DND-41 (cell line): ENCODE measurements at regions not wholly inside any gene's neighbourhood (a gene's known extent, or its start where the extent isn't known, plus 50 kb on each side); places are given as distances from the start of the nearest gene placed in this dataset.

Source experiments
- ATAC-seq: fragments of 200-7000 bp; cut with Tn5 transposase; 3 replicates; pipeline ENCODE4 v1.9.1; 2021; ENCODE audit warnings: low read depth; ENCODE audit not compliant: insufficient read depth
- DNase-seq: peaks from one replicate; pipeline ENCODE4 v3.0.0-alpha.2; 2020
- H2AFZ ChIP-seq: 2 replicates; pipeline ENCODE4 v1.6.0; 2012; ENCODE audit warnings: low read depth, low read length
- H3K27ac ChIP-seq: 2 replicates; pipeline ENCODE4 v1.5.1; 2012; ENCODE audit warnings: low read length, inconsistent platforms
- H3K27me3 ChIP-seq: fragments of 200-600 bp; sonication (generic); 2 replicates; pipeline ENCODE4 v1.6.0; 2012; ENCODE audit warnings: low read length, mild to moderate bottlenecking, inconsistent platforms; ENCODE audit not compliant: insufficient read depth, poor library complexity
- H3K36me3 ChIP-seq: 2 replicates; pipeline ENCODE4 v1.5.1; 2012; ENCODE audit warnings: low read length, inconsistent platforms; ENCODE audit not compliant: insufficient read depth
- H3K4me1 ChIP-seq: 2 replicates; pipeline ENCODE4 v1.5.1; 2012; ENCODE audit warnings: mild to moderate bottlenecking, low read length; ENCODE audit not compliant: insufficient read depth
- H3K4me2 ChIP-seq: 2 replicates; pipeline ENCODE4 v1.6.0; 2012; ENCODE audit warnings: mild to moderate bottlenecking, moderate library complexity, low read length, inconsistent platforms; ENCODE audit not compliant: insufficient read depth
- H3K4me3 ChIP-seq, 2 experiments: fragments of 200-600 bp in 1 of 2; shearing (Covaris generic) in 1 of 2; 2 replicates each; pipeline ENCODE4 v1.5.1; 2012 to 2016; ENCODE audit warnings: inconsistent platforms in 2 of 2, low read length in 2 of 2, mild to moderate bottlenecking in 2 of 2, low read depth in 1 of 2, moderate library complexity in 1 of 2
- H3K79me2 ChIP-seq: 2 replicates; pipeline ENCODE4 v1.6.0; 2012; ENCODE audit warnings: low read length, inconsistent platforms; ENCODE audit not compliant: insufficient read depth
- H3K9ac ChIP-seq: 2 replicates; pipeline ENCODE4 v1.6.0; 2012; ENCODE audit warnings: low read depth, mild to moderate bottlenecking, inconsistent platforms, low read length, moderate library complexity
- H3K9me3 ChIP-seq: 2 replicates; pipeline ENCODE4 v1.5.1; 2012; ENCODE audit warnings: low read length, moderate library complexity, mild to moderate bottlenecking, inconsistent platforms; ENCODE audit not compliant: insufficient read depth, severe bottlenecking
- H4K20me1 ChIP-seq: 2 replicates; pipeline ENCODE4 v1.6.0; 2012; ENCODE audit warnings: low read length; ENCODE audit not compliant: insufficient read depth
- EZH2 ChIP-seq: IDR thresholded peaks from 3 replicates; pipeline ENCODE4 v1.6.1; 2012; ENCODE audit warnings: borderline replicate concordance, low read depth, mild to moderate bottlenecking, moderate library complexity, low read length, inconsistent platforms; ENCODE audit not compliant: severe bottlenecking
- TF ChIP-seq, protein P1 (sequence below): IDR thresholded peaks from 2 replicates; pipeline ENCODE4 v1.5.1; 2012; ENCODE audit warnings: borderline replicate concordance, low read length, moderate library complexity, mild to moderate bottlenecking; ENCODE audit not compliant: poor library complexity, severe bottlenecking; ENCODE audit errors: extremely low read depth

DNA sequence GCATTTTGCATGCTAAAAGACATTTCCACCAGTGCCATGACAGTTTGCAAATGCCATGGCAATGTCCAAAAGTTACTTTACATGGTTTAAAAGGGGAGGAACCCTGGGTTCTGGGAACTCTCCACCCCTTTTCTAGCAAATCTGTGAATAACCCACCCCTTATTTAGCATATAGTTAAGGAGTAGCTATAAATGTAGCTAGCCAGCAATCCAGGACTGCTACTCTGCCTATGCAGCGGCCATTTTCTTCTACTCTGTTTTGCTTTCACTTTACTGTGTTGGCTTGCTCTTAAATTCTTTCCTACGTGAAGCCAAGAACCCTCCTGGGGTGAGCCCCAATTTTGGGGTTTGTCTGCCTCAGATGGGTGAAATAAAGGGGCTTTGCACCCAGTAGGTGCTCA, 141.0 kb downstream of the PTPN11 start:
- Histone ChIP-seq H3K36me3 (no peaks in the 10 kb centered on the region), H3K27ac (no peak overlapping the region), H3K79me2 (no peaks in the 10 kb centered on the region), H4K20me1 (no peaks in the 10 kb centered on the region), H3K9ac (no peak overlapping the region), H3K27me3 (peaks cover 5% of the 10 kb centered on the region), H2AFZ (peak overlapping the region; percentile 55), H3K4me1 (no peaks in the 10 kb centered on the region), H3K4me2 (peak overlapping the region; percentile 33), H3K9me3 (no peaks in the 10 kb centered on the region), H3K4me3 (no peak overlapping the region)
- no peak for DNase-seq
- TF ChIP-seq, protein P1, sequence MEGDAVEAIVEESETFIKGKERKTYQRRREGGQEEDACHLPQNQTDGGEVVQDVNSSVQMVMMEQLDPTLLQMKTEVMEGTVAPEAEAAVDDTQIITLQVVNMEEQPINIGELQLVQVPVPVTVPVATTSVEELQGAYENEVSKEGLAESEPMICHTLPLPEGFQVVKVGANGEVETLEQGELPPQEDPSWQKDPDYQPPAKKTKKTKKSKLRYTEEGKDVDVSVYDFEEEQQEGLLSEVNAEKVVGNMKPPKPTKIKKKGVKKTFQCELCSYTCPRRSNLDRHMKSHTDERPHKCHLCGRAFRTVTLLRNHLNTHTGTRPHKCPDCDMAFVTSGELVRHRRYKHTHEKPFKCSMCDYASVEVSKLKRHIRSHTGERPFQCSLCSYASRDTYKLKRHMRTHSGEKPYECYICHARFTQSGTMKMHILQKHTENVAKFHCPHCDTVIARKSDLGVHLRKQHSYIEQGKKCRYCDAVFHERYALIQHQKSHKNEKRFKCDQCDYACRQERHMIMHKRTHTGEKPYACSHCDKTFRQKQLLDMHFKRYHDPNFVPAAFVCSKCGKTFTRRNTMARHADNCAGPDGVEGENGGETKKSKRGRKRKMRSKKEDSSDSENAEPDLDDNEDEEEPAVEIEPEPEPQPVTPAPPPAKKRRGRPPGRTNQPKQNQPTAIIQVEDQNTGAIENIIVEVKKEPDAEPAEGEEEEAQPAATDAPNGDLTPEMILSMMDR = no peak
- TF ChIP-seq EZH2 = no peak
- peak; percentile 77; the same call in 2 of the 3 replicates for ATAC-seq

DNA sequence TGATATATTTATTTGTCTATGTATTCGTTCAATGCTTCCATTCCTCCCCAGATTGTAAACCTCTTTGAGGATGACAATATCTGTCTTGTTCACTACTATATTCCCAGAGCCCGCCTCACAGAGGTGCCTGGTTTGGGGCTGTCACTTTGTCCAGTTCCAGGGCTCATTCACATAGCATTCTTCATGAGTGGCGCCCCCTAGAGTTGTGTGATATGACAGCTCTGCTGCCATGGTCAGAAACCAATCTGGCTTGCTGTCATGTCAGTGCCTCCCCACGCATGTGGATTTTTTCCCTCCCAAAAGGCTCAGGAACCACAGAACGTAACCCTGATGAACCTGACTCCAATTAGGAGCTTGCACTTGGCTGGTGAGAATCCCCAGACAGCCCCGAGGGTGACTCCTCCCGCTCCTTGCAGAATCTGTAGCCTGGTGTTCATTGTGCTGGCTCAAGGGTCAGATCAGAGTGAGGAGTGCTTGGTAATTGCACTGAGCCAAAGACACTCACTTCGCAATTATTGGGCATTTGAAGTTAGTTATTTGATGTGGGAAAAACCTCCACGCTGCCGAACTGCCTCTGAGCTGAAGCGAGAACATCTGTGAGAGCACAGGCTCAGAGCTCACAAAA, 145.5 kb downstream of the PTPN11 start:
- H4K20me1 ChIP-seq = no peaks in the 10 kb centered on the region
- H3K9me3 ChIP-seq = no peaks in the 10 kb centered on the region
- no peak for TF ChIP-seq EZH2
- TF ChIP-seq, protein P1 = peak; percentile 42
- no peak for DNase-seq
- ATAC-seq = peak; percentile 31; the same call in 2 of the 3 replicates
- H2AFZ ChIP-seq = no peak overlapping the region
- H3K79me2 ChIP-seq = no peaks in the 10 kb centered on the region
- H3K9ac ChIP-seq = no peak overlapping the region
- H3K4me2 ChIP-seq = no peak overlapping the region
- H3K4me3 ChIP-seq = no peak overlapping the region
- peaks cover 3% of the 10 kb centered on the region for H3K27me3 ChIP-seq
- no peaks in the 10 kb centered on the region for H3K4me1 ChIP-seq
- H3K27ac ChIP-seq = no peak overlapping the region
- H3K36me3 ChIP-seq = no peaks in the 10 kb centered on the region

DNA sequence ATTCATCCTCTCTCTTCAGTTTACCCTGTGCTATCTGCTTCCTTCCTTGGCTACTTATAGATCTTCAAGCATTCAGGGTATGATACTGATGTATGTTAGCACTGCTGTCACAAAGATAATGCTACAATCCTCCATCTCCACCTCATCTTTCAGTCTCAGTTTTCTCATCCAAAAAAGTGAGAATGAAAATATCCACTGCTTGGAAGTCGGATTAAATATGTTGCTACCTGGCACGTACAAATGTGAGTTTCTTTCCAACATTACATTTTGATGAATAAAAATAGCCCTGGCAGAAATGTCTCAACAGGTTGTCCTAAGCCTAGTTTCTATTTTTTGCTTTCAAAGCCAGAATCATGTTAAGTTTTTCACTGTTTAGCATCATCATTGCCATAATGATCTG, 149.9 kb downstream of the PTPN11 start:
- Histone ChIP-seq H3K27me3 (peaks cover 3% of the 10 kb centered on the region), H4K20me1 (no peaks in the 10 kb centered on the region), H2AFZ (no peak overlapping the region), H3K9ac (no peak overlapping the region), H3K4me2 (no peak overlapping the region), H3K36me3 (no peaks in the 10 kb centered on the region), H3K4me3 (no peak overlapping the region), H3K79me2 (no peaks in the 10 kb centered on the region), H3K4me1 (no peaks in the 10 kb centered on the region), H3K27ac (no peak overlapping the region), H3K9me3 (no peaks in the 10 kb centered on the region)
- DNase-seq (no peak), ATAC-seq (no peak)
- TF ChIP-seq, protein P1 = no peak
- TF ChIP-seq EZH2 = no peak
